ENCODE measurements at regions not wholly inside any gene's neighbourhood (a gene's known extent, or its start where the extent isn't known, plus 50 kb on each side); places are given as distances from the start of the nearest gene placed in this dataset.

DNA sequence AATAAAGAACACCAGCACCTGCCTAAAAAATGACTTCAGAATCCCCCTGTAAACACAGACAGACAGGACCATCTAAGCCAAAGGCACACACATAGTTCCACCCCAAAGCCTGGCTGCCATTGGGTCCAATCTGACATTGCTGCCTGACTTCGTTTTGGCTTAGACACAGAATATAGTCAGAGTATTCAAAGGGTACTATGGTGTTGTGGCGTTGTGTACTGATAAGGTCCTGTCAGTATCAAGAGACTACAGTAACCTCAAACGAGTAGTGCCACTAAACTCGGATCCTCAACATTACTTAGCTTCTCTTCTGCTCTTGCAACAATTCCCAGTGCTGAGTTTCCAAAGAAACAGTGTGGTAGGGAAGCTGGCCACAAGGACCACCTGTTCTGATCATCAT lies 169.3 kb upstream of the NR5A2 start:
- no peaks in the 10 kb centered on the region for H3K9me3 ChIP-seq (replicated peaks in 1 of 2; ENCODE audit: control insufficient read depth in 2 of 2, insufficient read depth in 1 of 2, low read depth in 1 of 2, low read length in 2 of 2)
- H3K23ac ChIP-seq (ENCODE audit: low read depth, low read length, poor library complexity) = no peak overlapping the region
- H3K4me2 ChIP-seq (ENCODE audit: insufficient read depth, low read length, poor library complexity, severe bottlenecking) = no peak overlapping the region
- H3K14ac ChIP-seq (ENCODE audit: low read length) = no peak overlapping the region
- no CpG with 5 or more reads among the region's 4 CpGs for WGBS, 2 donors (ENCODE audit: extremely low coverage in 2 of 2, insufficient read length in 2 of 2, insufficient replicate concordance in 1 of 2)
- H3K79me1 ChIP-seq (ENCODE audit: low read depth, low read length) = no peaks in the 10 kb centered on the region
- no peak overlapping the region for H3K27ac ChIP-seq (replicated peaks; ENCODE audit: low read length)
- peaks cover 2 to 5% of the 10 kb centered on the region in 2 donors for H3K4me1 ChIP-seq (ENCODE audit: control insufficient read depth in 2 of 2, insufficient read depth in 1 of 2, low read depth in 1 of 2, low read length in 2 of 2)
- no peak overlapping the region for H2AFZ ChIP-seq (ENCODE audit: low read length)
- H3K9ac ChIP-seq (ENCODE audit: low read depth, low read length, poor library complexity) = no peak overlapping the region
- no peak for DNase-seq (ENCODE audit: low spot score)
- H2BK120ac ChIP-seq (ENCODE audit: low read depth, low read length) = no peak overlapping the region
- H2BK5ac ChIP-seq (ENCODE audit: low read length) = no peak overlapping the region
- H4K91ac ChIP-seq (ENCODE audit: low read depth, low read length, poor library complexity) = no peak overlapping the region
- H2AK5ac ChIP-seq (ENCODE audit: low read depth, low read length) = no peak overlapping the region
- H2BK15ac ChIP-seq (ENCODE audit: low read length) = no peak overlapping the region
- H3K4me3 ChIP-seq (ENCODE audit: low read length in 2 of 2) = no peak overlapping the region
- H3K18ac ChIP-seq (ENCODE audit: low read length) = peak overlapping the region; percentile 67
- H3K27me3 ChIP-seq (ENCODE audit: control insufficient read depth in 3 of 3, insufficient read depth in 3 of 3, low read depth in 1 of 3, low read length in 3 of 3) = no peaks in the 10 kb centered on the region
- H2BK12ac ChIP-seq (ENCODE audit: low read length) = no peak overlapping the region
- no peak overlapping the region for H3K4ac ChIP-seq (ENCODE audit: low read length)
- no peak overlapping the region for H4K8ac ChIP-seq (ENCODE audit: low read depth, low read length)
- H3K36me3 ChIP-seq (replicated peaks in 1 of 2; ENCODE audit: control insufficient read depth in 2 of 2, insufficient read depth in 2 of 2, low read length in 2 of 2) = no peaks in the 10 kb centered on the region

DNA sequence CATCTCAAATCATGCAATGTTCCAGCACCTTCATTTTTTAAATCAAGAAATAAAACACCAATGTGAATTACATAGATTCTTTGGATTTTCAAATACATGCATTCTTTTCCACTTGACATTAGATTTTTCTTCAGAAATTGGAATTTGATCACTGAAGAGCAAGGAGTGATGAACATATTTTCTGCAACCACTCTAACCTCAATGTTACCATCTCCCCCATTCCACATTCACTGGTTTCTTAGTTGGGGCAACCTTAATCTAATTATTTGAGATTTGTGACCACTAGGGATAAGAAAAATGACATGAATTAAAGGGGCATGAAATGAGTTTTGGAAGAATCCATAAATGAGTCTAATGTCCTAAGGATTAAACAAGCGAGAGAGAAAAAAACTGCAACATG lies 168.7 kb upstream of the NR5A2 start:
- Histone ChIP-seq H3K4me2 (ENCODE audit: insufficient read depth, low read length, poor library complexity, severe bottlenecking) (no peak overlapping the region), H2BK120ac (ENCODE audit: low read depth, low read length) (no peak overlapping the region), H3K18ac (ENCODE audit: low read length) (no peak overlapping the region), H3K36me3 (replicated peaks in 1 of 2; ENCODE audit: control insufficient read depth in 2 of 2, insufficient read depth in 2 of 2, low read length in 2 of 2) (no peaks in the 10 kb centered on the region), H3K4me3 (ENCODE audit: low read length in 2 of 2) (no peak overlapping the region), H2BK5ac (ENCODE audit: low read length) (no peak overlapping the region), H2BK12ac (ENCODE audit: low read length) (no peak overlapping the region), H3K79me1 (ENCODE audit: low read depth, low read length) (no peaks in the 10 kb centered on the region), H2BK15ac (ENCODE audit: low read length) (no peak overlapping the region), H3K27me3 (ENCODE audit: control insufficient read depth in 3 of 3, insufficient read depth in 3 of 3, low read depth in 1 of 3, low read length in 3 of 3) (no peaks in the 10 kb centered on the region), H3K14ac (ENCODE audit: low read length) (no peak overlapping the region), H3K9ac (ENCODE audit: low read depth, low read length, poor library complexity) (no peak overlapping the region), H2AFZ (ENCODE audit: low read length) (no peak overlapping the region), H2AK5ac (ENCODE audit: low read depth, low read length) (no peak overlapping the region), H3K27ac (replicated peaks; ENCODE audit: low read length) (no peak overlapping the region), H4K91ac (ENCODE audit: low read depth, low read length, poor library complexity) (no peak overlapping the region), H3K4me1 (ENCODE audit: control insufficient read depth in 2 of 2, insufficient read depth in 1 of 2, low read depth in 1 of 2, low read length in 2 of 2) (peaks cover 2 to 5% of the 10 kb centered on the region in 2 donors), H3K4ac (ENCODE audit: low read length) (no peak overlapping the region), H3K23ac (ENCODE audit: low read depth, low read length, poor library complexity) (no peak overlapping the region), H4K8ac (ENCODE audit: low read depth, low read length) (no peak overlapping the region), H3K9me3 (replicated peaks in 1 of 2; ENCODE audit: control insufficient read depth in 2 of 2, insufficient read depth in 1 of 2, low read depth in 1 of 2, low read length in 2 of 2) (no peaks in the 10 kb centered on the region)
- no CpG with 5 or more reads among the region's 1 CpG for WGBS, 2 donors (ENCODE audit: extremely low coverage in 2 of 2, insufficient read length in 2 of 2, insufficient replicate concordance in 1 of 2)
- no peak for DNase-seq (ENCODE audit: low spot score)

DNA sequence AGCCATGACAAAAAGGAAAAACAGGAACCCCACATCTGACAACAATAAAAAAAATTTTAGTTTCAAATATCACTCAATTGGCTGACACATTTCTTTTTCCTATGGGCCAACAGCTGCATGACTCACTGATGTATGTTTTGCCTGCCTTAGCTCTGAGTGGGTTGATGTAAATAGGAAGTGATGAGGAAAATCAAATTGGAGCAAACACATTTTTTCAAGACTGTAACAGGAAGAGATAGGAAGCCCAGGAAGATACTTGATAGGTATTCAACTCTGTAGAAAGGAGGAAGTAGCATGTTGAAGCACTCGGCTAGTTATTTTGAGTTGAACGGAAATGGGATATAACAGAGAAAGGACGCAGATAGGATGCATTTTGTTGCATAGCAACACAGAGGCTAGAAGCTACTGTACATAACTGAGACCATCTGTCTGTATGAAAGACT lies 168.0 kb upstream of the NR5A2 start:
- Histone ChIP-seq H3K4me3 (ENCODE audit: low read length in 2 of 2) (no peak overlapping the region), H3K4ac (ENCODE audit: low read length) (no peak overlapping the region), H3K14ac (ENCODE audit: low read length) (no peak overlapping the region), H3K4me1 (ENCODE audit: control insufficient read depth in 2 of 2, insufficient read depth in 1 of 2, low read depth in 1 of 2, low read length in 2 of 2) (peaks cover 2 to 5% of the 10 kb centered on the region in 2 donors), H2AFZ (ENCODE audit: low read length) (no peak overlapping the region), H2AK5ac (ENCODE audit: low read depth, low read length) (no peak overlapping the region), H2BK12ac (ENCODE audit: low read length) (no peak overlapping the region), H3K18ac (ENCODE audit: low read length) (no peak overlapping the region), H4K91ac (ENCODE audit: low read depth, low read length, poor library complexity) (no peak overlapping the region), H2BK120ac (ENCODE audit: low read depth, low read length) (no peak overlapping the region), H4K8ac (ENCODE audit: low read depth, low read length) (no peak overlapping the region), H3K79me1 (ENCODE audit: low read depth, low read length) (no peaks in the 10 kb centered on the region), H3K27ac (replicated peaks; ENCODE audit: low read length) (no peak overlapping the region), H3K23ac (ENCODE audit: low read depth, low read length, poor library complexity) (no peak overlapping the region), H3K9ac (ENCODE audit: low read depth, low read length, poor library complexity) (no peak overlapping the region), H3K27me3 (ENCODE audit: control insufficient read depth in 3 of 3, insufficient read depth in 3 of 3, low read depth in 1 of 3, low read length in 3 of 3) (no peaks in the 10 kb centered on the region), H3K4me2 (ENCODE audit: insufficient read depth, low read length, poor library complexity, severe bottlenecking) (no peak overlapping the region), H3K36me3 (replicated peaks in 1 of 2; ENCODE audit: control insufficient read depth in 2 of 2, insufficient read depth in 2 of 2, low read length in 2 of 2) (no peaks in the 10 kb centered on the region), H2BK15ac (ENCODE audit: low read length) (no peak overlapping the region), H2BK5ac (ENCODE audit: low read length) (no peak overlapping the region), H3K9me3 (replicated peaks in 1 of 2; ENCODE audit: control insufficient read depth in 2 of 2, insufficient read depth in 1 of 2, low read depth in 1 of 2, low read length in 2 of 2) (no peaks in the 10 kb centered on the region)
- DNase-seq (ENCODE audit: low spot score) = no peak
- no CpG with 5 or more reads among the region's 3 CpGs for WGBS, 2 donors (ENCODE audit: extremely low coverage in 2 of 2, insufficient read length in 2 of 2, insufficient replicate concordance in 1 of 2)

DNA sequence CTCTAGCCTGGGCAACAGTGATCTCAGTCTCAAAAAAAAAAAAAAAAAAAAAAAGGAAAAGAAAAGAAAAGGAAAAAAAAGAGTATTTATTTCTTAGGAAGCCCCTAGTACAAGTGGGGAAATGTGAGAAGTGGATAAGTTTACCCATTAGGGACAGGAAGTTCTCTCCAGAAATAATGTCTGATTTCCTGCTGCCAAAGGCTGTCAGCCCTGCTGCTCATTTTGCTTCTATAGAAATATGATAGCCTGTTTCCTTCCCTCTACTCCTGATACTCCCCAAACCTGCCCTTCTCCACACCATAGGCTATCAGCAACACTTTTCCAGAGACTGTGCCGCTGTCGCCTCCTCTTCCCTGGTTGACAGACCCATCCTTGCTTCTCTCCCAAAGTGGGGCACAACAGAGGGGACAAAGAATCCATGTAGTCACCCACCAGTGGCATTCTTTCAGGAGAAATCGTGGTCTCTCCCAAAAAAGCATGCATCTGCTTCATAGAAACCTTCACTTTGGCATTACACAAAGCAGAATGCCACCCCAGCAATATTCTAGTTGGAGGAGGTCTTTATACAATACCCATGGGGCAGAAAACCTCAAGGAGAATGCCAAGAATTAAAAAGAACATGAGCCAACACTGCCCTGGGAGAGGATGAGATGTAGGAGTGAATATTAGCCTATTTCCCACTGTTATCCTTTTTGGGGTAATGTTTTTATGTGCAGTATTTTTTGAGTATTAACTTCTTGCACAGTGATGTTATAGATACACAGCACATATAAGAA lies 166.3 kb upstream of the NR5A2 start:
- no peaks in the 10 kb centered on the region for H3K27me3 ChIP-seq (ENCODE audit: control insufficient read depth in 3 of 3, insufficient read depth in 3 of 3, low read depth in 1 of 3, low read length in 3 of 3)
- no peak overlapping the region for H3K4me2 ChIP-seq (ENCODE audit: insufficient read depth, low read length, poor library complexity, severe bottlenecking)
- H3K4ac ChIP-seq (ENCODE audit: low read length) = no peak overlapping the region
- no peak overlapping the region for H2BK15ac ChIP-seq (ENCODE audit: low read length)
- no peaks in the 10 kb centered on the region for H3K36me3 ChIP-seq (replicated peaks in 1 of 2; ENCODE audit: control insufficient read depth in 2 of 2, insufficient read depth in 2 of 2, low read length in 2 of 2)
- peaks cover 2 to 4% of the 10 kb centered on the region in 2 donors for H3K4me1 ChIP-seq (ENCODE audit: control insufficient read depth in 2 of 2, insufficient read depth in 1 of 2, low read depth in 1 of 2, low read length in 2 of 2)
- H2BK5ac ChIP-seq (ENCODE audit: low read length) = no peak overlapping the region
- no peak overlapping the region for H2BK120ac ChIP-seq (ENCODE audit: low read depth, low read length)
- no peak overlapping the region for H3K18ac ChIP-seq (ENCODE audit: low read length)
- H3K4me3 ChIP-seq (ENCODE audit: low read length in 2 of 2) = no peak overlapping the region
- no peak overlapping the region for H2AFZ ChIP-seq (ENCODE audit: low read length)
- H2BK12ac ChIP-seq (ENCODE audit: low read length) = no peak overlapping the region
- no peak overlapping the region for H3K23ac ChIP-seq (ENCODE audit: low read depth, low read length, poor library complexity)
- no peak for DNase-seq (ENCODE audit: low spot score)
- WGBS, 2 donors (ENCODE audit: extremely low coverage in 2 of 2, insufficient read length in 2 of 2, insufficient replicate concordance in 1 of 2) = no CpG with 5 or more reads among the region's 3 CpGs
- H4K91ac ChIP-seq (ENCODE audit: low read depth, low read length, poor library complexity) = no peak overlapping the region
- H4K8ac ChIP-seq (ENCODE audit: low read depth, low read length) = no peak overlapping the region
- no peak overlapping the region for H2AK5ac ChIP-seq (ENCODE audit: low read depth, low read length)
- no peaks in the 10 kb centered on the region for H3K9me3 ChIP-seq (replicated peaks in 1 of 2; ENCODE audit: control insufficient read depth in 2 of 2, insufficient read depth in 1 of 2, low read depth in 1 of 2, low read length in 2 of 2)
- H3K9ac ChIP-seq (ENCODE audit: low read depth, low read length, poor library complexity) = no peak overlapping the region
- no peak overlapping the region for H3K14ac ChIP-seq (ENCODE audit: low read length)
- no peaks in the 10 kb centered on the region for H3K79me1 ChIP-seq (ENCODE audit: low read depth, low read length)
- no peak overlapping the region for H3K27ac ChIP-seq (replicated peaks; ENCODE audit: low read length)
